GM19023 (cell line): ENCODE measurements at regions not wholly inside any gene's neighbourhood (a gene's known extent, or its start where the extent isn't known, plus 50 kb on each side); places are given as distances from the start of the nearest gene placed in this dataset.
"Not testable (repeated sequence)": the region's sequence is repeated elsewhere in the genome, so short reads cannot be mapped to it uniquely, and the experiment has no call there.

Experiments
- ATAC-seq: cut with Tn5 transposase; IDR thresholded peaks from one replicate; pipeline ENCODE4 v1.9.1; 2021; ENCODE audit warnings: mild to moderate bottlenecking, moderate library complexity; ENCODE audit not compliant: unreplicated experiment

- ATAC-seq, result no peak
These were observed 153.9 kb upstream of the SCN7A start for GRCh38 chr2:166647935-166648334.

- no peak for ATAC-seq
These were observed 149.9 kb upstream of the SCN7A start for GRCh38 chr2:166643980-166644379.

GRCh38 chr2:166641516-166641915 lies 147.5 kb upstream of the SCN7A start:
- ATAC-seq, result not testable (repeated sequence)

GRCh38 chr2:166637051-166637450 lies 143.0 kb upstream of the SCN7A start:
- ATAC-seq, result no peak

- ATAC-seq, result no peak
These were observed 140.7 kb upstream of the SCN7A start for GRCh38 chr2:166634706-166635105.

- ATAC-seq, result no peak
These were observed 138.6 kb upstream of the SCN7A start for GRCh38 chr2:166632616-166633015.

- no peak for ATAC-seq
These were observed 134.6 kb upstream of the SCN7A start for GRCh38 chr2:166628478-166629136.

- ATAC-seq, result no peak
These were observed 133.8 kb upstream of the SCN7A start for GRCh38 chr2:166627893-166628292.

- no peak for ATAC-seq
These were observed 131.6 kb upstream of the SCN7A start for GRCh38 chr2:166625670-166626069.

GRCh38 chr2:166614503-166614902 lies 120.5 kb upstream of the SCN7A start:
- ATAC-seq, result no peak

- ATAC-seq, result no peak
These were observed 120.0 kb upstream of the SCN7A start for GRCh38 chr2:166614029-166614428.

GRCh38 chr2:166613226-166613625 lies 119.2 kb upstream of the SCN7A start:
- no peak for ATAC-seq

- ATAC-seq, result no peak
These were observed 118.2 kb upstream of the SCN7A start for GRCh38 chr2:166612214-166612613.

GRCh38 chr2:166610913-166611305 lies 116.9 kb upstream of the SCN7A start:
- no peak for ATAC-seq

- no peak for ATAC-seq
These were observed 116.3 kb upstream of the SCN7A start for GRCh38 chr2:166610180-166610912.

GRCh38 chr2:166609183-166609959 lies 115.3 kb upstream of the SCN7A start:
- ATAC-seq, result no peak

GRCh38 chr2:166607880-166608279 lies 113.8 kb upstream of the SCN7A start:
- ATAC-seq, result no peak

GRCh38 chr2:166593403-166593802 lies 99.4 kb upstream of the SCN7A start:
- ATAC-seq, result no peak

- no peak for ATAC-seq
These were observed 98.7 kb upstream of the SCN7A start for GRCh38 chr2:166592750-166593149.

GRCh38 chr2:166591226-166591625 lies 97.2 kb upstream of the SCN7A start:
- no peak for ATAC-seq

GRCh38 chr2:166573391-166573790 lies 79.3 kb upstream of the SCN7A start:
- no peak for ATAC-seq

- no peak for ATAC-seq
These were observed 78.9 kb upstream of the SCN7A start for GRCh38 chr2:166572937-166573336.
